Stomach (tissue), 8 donors: ENCODE measurements at regions not wholly inside any gene's neighbourhood (a gene's known extent, or its start where the extent isn't known, plus 50 kb on each side); places are given as distances from the start of the nearest gene placed in this dataset.

ENCODE experiments used
- DNase-seq, 2 donors: peaks; one replicate each; pipeline versions ENCODE4 v3.0.0 to v3.0.0-alpha.2; 2013 to 2019
- H3K27ac ChIP-seq, 5 donors: fragments of 200-600 bp in 4 of 5; sonication (generic) in 4 of 5; one replicate each; pipeline ENCODE4 v1.5.1; 2013 to 2019; ENCODE audit warnings: mild to moderate bottlenecking in 1 of 5, moderate library complexity in 1 of 5
- H3K27me3 ChIP-seq, 3 donors: fragments of 200-600 bp; sonication (generic); one replicate each; pipeline ENCODE4 v1.5.1; 2017 to 2019; ENCODE audit warnings: mixed run types in 1 of 3
- H3K36me3 ChIP-seq, 4 donors: fragments of 200-600 bp; sonication (generic); 1 replicate in 3 of 4; 2 replicates in 1 of 4; pipeline ENCODE4 v1.5.1; 2016 to 2019
- H3K4me1 ChIP-seq, 4 donors: fragments of 200-600 bp; sonication (generic); one replicate each; pipeline ENCODE4 v1.5.1; 2016 to 2019
- H3K4me3 ChIP-seq, 4 donors: fragments of 200-600 bp; sonication (generic) in 3 of 4; one replicate each; pipeline ENCODE4 v1.5.1; 2016 to 2019; ENCODE audit warnings: mild to moderate bottlenecking in 1 of 4
- H3K9me3 ChIP-seq, 4 donors: fragments of 200-600 bp; sonication (generic); one replicate each; pipeline ENCODE4 v1.5.1; 2016 to 2019
- CTCF ChIP-seq, 7 experiments: fragments of 450-650 bp in 4 of 7; fragments of 200-600 bp in 3 of 7; sonication (generic) in 3 of 7; IDR thresholded peaks; one replicate each; pipeline ENCODE4 v1.5.1; 2016 to 2019; ENCODE audit warnings: antibody characterized with exemption in 7 of 7, control low read depth in 2 of 7, mild to moderate bottlenecking in 1 of 7
- EP300 ChIP-seq: sonication (generic); formaldehyde crosslinking; IDR thresholded peaks from one replicate; pipeline ENCODE4 v1.6.1; 2017; ENCODE audit warnings: antibody characterized with exemption
- POLR2A ChIP-seq, 4 donors: fragments of 450-650 bp; IDR thresholded peaks; one replicate each; pipeline ENCODE4 v1.6.1; 2016; ENCODE audit warnings: antibody characterized with exemption in 4 of 4, control low read depth in 2 of 4, mild to moderate bottlenecking in 1 of 4, moderate library complexity in 1 of 4
- POLR2AphosphoS5 ChIP-seq, 3 donors: sonication (generic); formaldehyde crosslinking; IDR thresholded peaks; one replicate each; pipeline ENCODE4 v1.6.1; 2016; ENCODE audit warnings: antibody characterized with exemption in 3 of 3
- WGBS, 5 donors: extraction: QIAGEN DNeasy Blood & Tissue Kit in 3 of 5; methylation state at CpG; one replicate each; pipeline versions ENCODE4 v1.1.5 to v1.1.7; 2013 to 2018; 5-methylcytosine and 5-hydroxymethylcytosine counted together
- intact Hi-C: fragments of 100-400 bp; cut with DNase I; formaldehyde crosslinking; loops from one replicate; pipeline ENCODE4 v1.15.1; 2023; ENCODE audit warnings: low total_unique reads
- donor health status: healthy with polysubstance abuse.
- donor health status: Bipolar disorder and iron deficiency.
- donor health status: healthy.

- no peaks in the 10 kb centered on the region for H3K36me3 ChIP-seq
- H3K4me1 ChIP-seq, result no peaks in the 10 kb centered on the region
- DNase-seq, result peak in 1 of 2 donors; percentile 5
- intact Hi-C loops, result no loop called here
- WGBS, 5 donors, result 61 to 83% (median 65%) methylated on average over 1 of the region's 1 CpG
- no peak overlapping the region for H3K4me3 ChIP-seq
- H3K27me3 ChIP-seq, result no peaks in the 10 kb centered on the region
- TF ChIP-seq POLR2A (IDR thresholded peaks at IDR 0.05) (no peak), CTCF (IDR thresholded peaks at IDR 0.05) (no peak), EP300 (no peak), POLR2AphosphoS5 (IDR thresholded peaks at IDR 0.05) (no peak)
- no peaks in the 10 kb centered on the region for H3K9me3 ChIP-seq
- H3K27ac ChIP-seq, result no peak overlapping the region
Measured at GRCh38 chr12:87310126-87310525, 719.1 kb downstream of the C12orf50 start.

GRCh38 chr12:87305481-87305880 lies 723.7 kb downstream of the C12orf50 start:
- no peaks in the 10 kb centered on the region for H3K9me3 ChIP-seq
- TF ChIP-seq EP300, result no peak
- TF ChIP-seq CTCF (IDR thresholded peaks at IDR 0.05), result no peak
- no peak for TF ChIP-seq POLR2AphosphoS5 (IDR thresholded peaks at IDR 0.05)
- TF ChIP-seq POLR2A (IDR thresholded peaks at IDR 0.05), result no peak

GRCh38 chr12:87304406-87304805 lies 724.8 kb downstream of the C12orf50 start:
- intact Hi-C loops, result no loop called here
- no peaks in the 10 kb centered on the region for H3K4me1 ChIP-seq
- H3K36me3 ChIP-seq, result no peaks in the 10 kb centered on the region
- TF ChIP-seq POLR2A (IDR thresholded peaks at IDR 0.05) (no peak), CTCF (IDR thresholded peaks at IDR 0.05) (no peak), EP300 (no peak), POLR2AphosphoS5 (IDR thresholded peaks at IDR 0.05) (no peak)
- H3K9me3 ChIP-seq, result no peaks in the 10 kb centered on the region
- H3K27me3 ChIP-seq, result no peaks in the 10 kb centered on the region
- WGBS, 5 donors, result 61 to 93% (median 74%) methylated on average over 2 of the region's 2 CpGs
- H3K27ac ChIP-seq, result no peak overlapping the region
- DNase-seq, result peak in 1 of 2 donors; percentile 8
- H3K4me3 ChIP-seq, result no peak overlapping the region

More at GRCh38 chr12:87305481-87305880, 723.7 kb downstream of the C12orf50 start:
- intact Hi-C loops, result no loop called here
- Histone ChIP-seq H3K4me1 (no peaks in the 10 kb centered on the region), H3K36me3 (no peaks in the 10 kb centered on the region), H3K27me3 (no peaks in the 10 kb centered on the region), H3K4me3 (no peak overlapping the region), H3K27ac (no peak overlapping the region)
- no peak for DNase-seq

- no peak for DNase-seq
- intact Hi-C loops, result no loop called here
- Histone ChIP-seq H3K4me3 (no peak overlapping the region), H3K4me1 (no peaks in the 10 kb centered on the region), H3K9me3 (no peaks in the 10 kb centered on the region), H3K36me3 (no peaks in the 10 kb centered on the region), H3K27me3 (no peaks in the 10 kb centered on the region), H3K27ac (no peak overlapping the region)
- no peak for TF ChIP-seq POLR2AphosphoS5 (IDR thresholded peaks at IDR 0.05)
- TF ChIP-seq POLR2A (IDR thresholded peaks at IDR 0.05), result no peak
- no peak for TF ChIP-seq EP300
- no peak for TF ChIP-seq CTCF (IDR thresholded peaks at IDR 0.05)
- 73 to 90% (median 81%) methylated on average over 1 of the region's 1 CpG for WGBS, 5 donors
Measured at GRCh38 chr12:87303396-87304012, 725.7 kb downstream of the C12orf50 start.
